HUDEP-2 (cell line): ENCODE measurements at regions not wholly inside any gene's neighbourhood (a gene's known extent, or its start where the extent isn't known, plus 50 kb on each side); places are given as distances from the start of the nearest gene placed in this dataset.

Experiments
- DNase-seq, 76 experiments: peaks; one replicate each; lab custom pipeline; 2025; ENCODE audit not compliant: unreplicated experiment in 76 of 76; lab: John Stamatoyannopoulos, UW

GRCh38 chr6:138577151-138577915 is 78.0 kb upstream of the NHSL1 start:
- DNase-seq: peak in 1 of 76 experiments; percentile 20

- DNase-seq: no peak
These were observed 80.7 kb upstream of the NHSL1 start for GRCh38 chr6:138580040-138580439.

GRCh38 chr6:138580801-138581200 is 81.5 kb upstream of the NHSL1 start:
- no peak for DNase-seq

GRCh38 chr6:138582573-138582972 is 83.3 kb upstream of the NHSL1 start:
- no peak for DNase-seq

GRCh38 chr6:138586638-138587037 is 87.3 kb upstream of the NHSL1 start:
- no peak for DNase-seq

- DNase-seq: peak in 54 of 76 experiments; percentile 7 to 78 (median 34)
These were observed 89.6 kb upstream of the NHSL1 start for GRCh38 chr6:138588805-138589434.

- DNase-seq: peak in 40 of 76 experiments; percentile 2 to 64 (median 28)
These were observed 91.8 kb upstream of the NHSL1 start for GRCh38 chr6:138590796-138591709.

- no peak for DNase-seq
These were observed 93.4 kb upstream of the NHSL1 start for GRCh38 chr6:138592749-138593123.

- no peak for DNase-seq
These were observed 94.0 kb upstream of the NHSL1 start for GRCh38 chr6:138593124-138593877.

- no peak for DNase-seq
These were observed 94.8 kb upstream of the NHSL1 start for GRCh38 chr6:138593909-138594757.

GRCh38 chr6:138594758-138595140 is 95.5 kb upstream of the NHSL1 start:
- no peak for DNase-seq

- DNase-seq: no peak
These were observed 96.8 kb upstream of the NHSL1 start for GRCh38 chr6:138596126-138596525.

- DNase-seq: no peak
These were observed 97.3 kb upstream of the NHSL1 start for GRCh38 chr6:138596591-138596990.

GRCh38 chr6:138597336-138597735 is 98.0 kb upstream of the NHSL1 start:
- no peak for DNase-seq

- DNase-seq: no peak
These were observed 99.4 kb upstream of the NHSL1 start for GRCh38 chr6:138598562-138599173.

- DNase-seq: no peak
These were observed 101.0 kb upstream of the NHSL1 start for GRCh38 chr6:138600261-138600660.

GRCh38 chr6:138600726-138601125 is 101.4 kb upstream of the NHSL1 start:
- no peak for DNase-seq

GRCh38 chr6:138601128-138601527 is 101.8 kb upstream of the NHSL1 start:
- DNase-seq: no peak

GRCh38 chr6:138605958-138606357 is 106.7 kb upstream of the NHSL1 start:
- DNase-seq: no peak
